Thyroid gland (tissue), 4 donors: ENCODE measurements at regions not wholly inside any gene's neighbourhood (a gene's known extent, or its start where the extent isn't known, plus 50 kb on each side); places are given as distances from the start of the nearest gene placed in this dataset.
"Not testable (repeated sequence)": the region's sequence is repeated elsewhere in the genome, so short reads cannot be mapped to it uniquely, and the experiment has no call there.

Source experiments
- CTCF ChIP-seq, 6 experiments: fragments of 200-600 bp in 3 of 6; fragments of 450-650 bp in 3 of 6; sonication (generic) in 3 of 6; IDR thresholded peaks; one replicate each; pipeline ENCODE4 v1.5.1; 2016 to 2019; ENCODE audit warnings: antibody characterized with exemption in 6 of 6, mild to moderate bottlenecking in 2 of 6, inconsistent platforms in 1 of 6, moderate library complexity in 1 of 6
- POLR2A ChIP-seq, 2 donors: fragments of 450-650 bp; IDR thresholded peaks; one replicate each; pipeline ENCODE4 v1.6.1; 2017; ENCODE audit warnings: antibody characterized with exemption in 2 of 2, mild to moderate bottlenecking in 2 of 2, moderate library complexity in 1 of 2

- TF ChIP-seq POLR2A, CTCF (IDR thresholded peaks at IDR 0.05): not testable (repeated sequence)
Measured at GRCh38 chr3:194191850-194192249, 55.9 kb downstream of the HES1 start.
